Activated naive CD4-positive, alpha-beta T cell treated with anti-CD3 and anti-CD28 coated beads, Interleukin-2, amount 10 ng/mL, durations not matched to agents 7 days and 5 days (primary cell): ENCODE measurements at regions not wholly inside any gene's neighbourhood (a gene's known extent, or its start where the extent isn't known, plus 50 kb on each side); places are given as distances from the start of the nearest gene placed in this dataset.
"Not testable (repeated sequence)": the region's sequence is repeated elsewhere in the genome, so short reads cannot be mapped to it uniquely, and the experiment has no call there.

Source experiments
- CTCF ChIA-PET: fragments of 350-600 bp; sonication (Branson Sonifier 250); formaldehyde crosslinking; loops from one replicate; lab custom pipeline; 2021; ENCODE audit warnings: antibody characterized with exemption; lab: Charles Lee
- DNase-seq: peaks from one replicate; pipeline ENCODE4 v3.0.0-alpha.2; 2020
- H3K27ac Mint-ChIP-seq: one replicate; pipeline ENCODE4 v1.8.0; 2021; ENCODE audit warnings: mild to moderate bottlenecking, moderate library complexity, mixed read lengths
- H3K27me3 Mint-ChIP-seq: one replicate; pipeline ENCODE4 v1.8.0; 2021; ENCODE audit warnings: mild to moderate bottlenecking, mixed read lengths
- H3K36me3 Mint-ChIP-seq: one replicate; pipeline ENCODE4 v1.8.0; 2021; ENCODE audit warnings: mixed read lengths
- H3K4me1 Mint-ChIP-seq: one replicate; pipeline ENCODE4 v1.8.0; 2021; ENCODE audit warnings: mixed read lengths
- H3K4me3 Mint-ChIP-seq: one replicate; pipeline ENCODE4 v1.8.0; 2021; ENCODE audit warnings: mild to moderate bottlenecking, moderate library complexity, mixed read lengths
- H3K9me3 Mint-ChIP-seq: one replicate; pipeline ENCODE4 v1.8.0; 2021; ENCODE audit warnings: mixed read lengths

- H3K4me3 Mint-ChIP-seq, H3K9me3 Mint-ChIP-seq, H3K4me1 Mint-ChIP-seq, H3K27me3 Mint-ChIP-seq, CTCF ChIA-PET, H3K36me3 Mint-ChIP-seq, DNase-seq, H3K27ac Mint-ChIP-seq: not testable (repeated sequence)
These were observed 248.0 kb downstream of the NDUFS4 start for GRCh38 chr5:53808392-53808791.

- H3K36me3 Mint-ChIP-seq: no peaks in the 10 kb centered on the region
- no peaks in the 10 kb centered on the region for H3K4me1 Mint-ChIP-seq
- no peak overlapping the region for H3K27ac Mint-ChIP-seq
- no peak for DNase-seq
- H3K9me3 Mint-ChIP-seq: no peaks in the 10 kb centered on the region
- no peak overlapping the region for H3K4me3 Mint-ChIP-seq
- CTCF ChIA-PET: no interaction called here
- H3K27me3 Mint-ChIP-seq: no peaks in the 10 kb centered on the region
These were observed 254.4 kb downstream of the NDUFS4 start for GRCh38 chr5:53814819-53815218.

- Mint-ChIP-seq H3K27ac (no peak overlapping the region), H3K36me3 (no peaks in the 10 kb centered on the region), H3K27me3 (no peaks in the 10 kb centered on the region), H3K9me3 (no peaks in the 10 kb centered on the region), H3K4me3 (no peak overlapping the region), H3K4me1 (no peaks in the 10 kb centered on the region)
- CTCF ChIA-PET: no interaction called here
- DNase-seq: no peak
These were observed 255.0 kb downstream of the NDUFS4 start for GRCh38 chr5:53815471-53815870.

DNA sequence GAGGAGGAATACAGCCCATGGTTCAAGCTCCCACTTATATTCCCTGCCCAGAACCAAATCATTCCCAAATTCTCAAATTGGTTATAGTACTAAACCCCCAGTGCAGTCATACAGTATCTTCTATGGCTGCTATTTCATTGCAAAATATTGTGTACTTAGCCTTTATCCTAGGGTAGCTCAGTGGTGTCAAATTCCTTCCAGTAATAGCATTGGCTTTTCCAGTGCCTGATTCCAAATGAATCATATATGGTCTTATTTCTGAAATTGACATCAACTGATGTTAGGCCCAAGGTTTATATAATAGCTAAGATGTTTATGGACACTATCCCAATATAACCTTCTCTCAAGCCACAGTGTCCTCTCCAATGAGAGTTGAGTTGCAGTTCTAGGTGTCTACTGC lies 256.7 kb downstream of the NDUFS4 start:
- Mint-ChIP-seq H3K27ac (no peak overlapping the region), H3K4me1 (no peaks in the 10 kb centered on the region), H3K27me3 (no peaks in the 10 kb centered on the region), H3K4me3 (no peak overlapping the region), H3K9me3 (no peaks in the 10 kb centered on the region), H3K36me3 (no peaks in the 10 kb centered on the region)
- no peak for DNase-seq
- CTCF ChIA-PET: no interaction called here

DNA sequence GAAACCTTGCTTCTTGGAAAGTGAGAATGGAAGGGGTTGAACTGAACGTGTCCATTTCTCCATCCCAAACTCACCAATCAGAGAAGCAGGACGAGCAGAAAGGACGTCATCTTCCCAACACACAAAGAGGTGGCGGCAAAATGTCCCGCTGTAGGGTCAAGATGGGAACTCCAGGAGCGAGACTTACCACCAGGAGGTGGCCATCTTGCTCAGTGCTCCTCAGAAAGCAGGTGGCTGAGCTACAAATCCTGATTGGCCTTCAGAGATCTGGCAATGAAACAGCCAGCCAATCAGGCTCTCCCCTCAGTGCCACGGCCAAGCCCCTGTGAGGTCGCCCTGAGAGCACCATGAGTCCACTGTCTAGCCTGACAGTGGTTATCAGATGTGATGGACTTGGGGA lies 259.0 kb downstream of the NDUFS4 start:
- Mint-ChIP-seq H3K27me3 (no peaks in the 10 kb centered on the region), H3K27ac (no peak overlapping the region), H3K4me3 (no peak overlapping the region), H3K9me3 (no peaks in the 10 kb centered on the region), H3K36me3 (no peaks in the 10 kb centered on the region), H3K4me1 (no peaks in the 10 kb centered on the region)
- DNase-seq: no peak
- CTCF ChIA-PET: no interaction called here

DNA sequence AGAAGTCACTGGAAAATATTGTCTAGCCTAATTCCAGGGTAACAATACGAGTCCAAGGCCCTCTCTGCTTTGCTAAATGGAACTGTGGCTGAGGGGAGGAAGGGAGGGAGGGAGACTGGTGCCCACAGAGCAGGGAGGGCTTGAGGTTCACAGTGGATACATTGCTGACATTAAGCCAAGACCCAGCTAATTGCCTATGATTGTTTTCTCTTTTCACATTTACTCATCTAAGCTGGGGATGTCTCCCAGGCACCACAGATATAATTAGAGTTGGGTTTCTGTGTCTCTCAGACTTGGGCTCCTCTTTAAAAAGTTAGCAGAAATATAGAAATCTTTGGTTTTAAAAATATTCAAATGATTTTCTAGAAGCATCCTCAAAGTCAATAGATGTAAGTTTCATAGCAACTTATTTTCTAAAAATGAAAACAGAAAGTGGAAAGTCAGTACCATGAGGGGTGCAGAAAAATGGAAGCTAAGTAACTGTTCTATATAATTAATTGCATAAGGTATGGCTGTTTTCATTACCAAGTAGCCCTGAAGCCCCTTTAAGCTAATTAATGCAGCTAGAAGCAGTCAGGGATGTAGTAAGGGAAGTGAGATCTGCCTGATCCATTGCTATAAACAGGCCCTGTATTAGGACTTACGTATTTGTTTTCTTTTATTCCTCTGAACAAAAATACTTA lies 259.8 kb downstream of the NDUFS4 start:
- H3K36me3 Mint-ChIP-seq: no peaks in the 10 kb centered on the region
- H3K27ac Mint-ChIP-seq: no peak overlapping the region
- CTCF ChIA-PET: no interaction called here
- DNase-seq: no peak
- H3K4me1 Mint-ChIP-seq: no peaks in the 10 kb centered on the region
- H3K27me3 Mint-ChIP-seq: peaks cover 5% of the 10 kb centered on the region
- H3K9me3 Mint-ChIP-seq: no peaks in the 10 kb centered on the region
- H3K4me3 Mint-ChIP-seq: no peak overlapping the region

GRCh38 chr5:53820802-53821171 lies 260.3 kb downstream of the NDUFS4 start:
- no peak for DNase-seq
- CTCF ChIA-PET: no interaction called here
- Mint-ChIP-seq H3K4me1 (no peaks in the 10 kb centered on the region), H3K27ac (no peak overlapping the region), H3K27me3 (peaks cover 5% of the 10 kb centered on the region), H3K9me3 (no peaks in the 10 kb centered on the region), H3K4me3 (no peak overlapping the region), H3K36me3 (no peaks in the 10 kb centered on the region)

DNA sequence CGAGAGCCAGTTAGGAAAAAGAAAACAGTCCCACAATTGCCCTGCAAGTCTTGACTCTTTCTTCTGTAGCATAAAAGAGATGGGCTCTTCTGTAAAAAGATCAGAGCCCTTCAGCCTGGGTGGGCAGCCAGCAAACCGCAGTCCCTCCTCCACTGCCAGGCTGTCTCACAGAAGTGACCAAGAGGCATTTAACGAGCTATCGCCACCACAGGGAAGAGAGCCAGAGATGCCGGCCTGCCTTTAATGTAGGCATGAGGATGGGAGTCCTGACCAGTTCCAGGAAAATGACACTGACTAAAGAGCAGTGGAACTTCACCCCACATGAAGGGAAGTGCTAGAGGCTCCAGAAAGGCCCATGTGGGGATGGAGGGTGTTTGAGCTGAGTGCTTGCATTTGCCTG lies 264.6 kb downstream of the NDUFS4 start:
- Mint-ChIP-seq H3K4me1 (no peaks in the 10 kb centered on the region), H3K4me3 (no peak overlapping the region), H3K9me3 (no peaks in the 10 kb centered on the region), H3K27ac (no peak overlapping the region), H3K27me3 (peaks cover 5% of the 10 kb centered on the region), H3K36me3 (no peaks in the 10 kb centered on the region)
- no peak for DNase-seq
- CTCF ChIA-PET: no interaction called here

- Mint-ChIP-seq H3K27ac (no peak overlapping the region), H3K4me1 (no peaks in the 10 kb centered on the region), H3K4me3 (no peak overlapping the region), H3K9me3 (no peaks in the 10 kb centered on the region), H3K36me3 (no peaks in the 10 kb centered on the region), H3K27me3 (peaks cover 5% of the 10 kb centered on the region)
- no peak for DNase-seq
- CTCF ChIA-PET: no interaction called here
These were observed 265.5 kb downstream of the NDUFS4 start for GRCh38 chr5:53825926-53826325.

DNA sequence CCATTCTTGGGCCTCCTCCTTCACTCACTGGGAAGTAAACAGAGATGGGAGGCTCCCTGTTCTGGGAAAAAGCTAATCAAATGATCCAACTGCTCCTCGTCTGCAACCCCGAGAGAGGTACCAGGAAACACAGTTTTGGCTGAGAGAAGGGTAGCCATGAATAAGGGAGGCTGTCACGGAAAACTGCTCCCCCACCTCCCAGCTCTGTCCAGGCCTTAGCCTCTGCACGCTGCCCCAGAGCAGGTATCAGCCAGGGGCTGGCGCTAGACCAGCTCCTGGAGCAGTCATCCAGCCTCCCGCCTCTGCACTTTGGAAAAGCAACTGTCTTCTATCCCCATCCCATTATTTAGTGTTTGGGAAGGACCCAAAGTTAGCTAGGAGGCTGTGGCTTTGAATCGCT lies 266.1 kb downstream of the NDUFS4 start:
- no peak for DNase-seq
- peaks cover 5% of the 10 kb centered on the region for H3K27me3 Mint-ChIP-seq
- H3K27ac Mint-ChIP-seq: no peak overlapping the region
- peaks cover 2% of the 10 kb centered on the region for H3K9me3 Mint-ChIP-seq
- CTCF ChIA-PET: no interaction called here
- H3K4me1 Mint-ChIP-seq: no peaks in the 10 kb centered on the region
- no peak overlapping the region for H3K4me3 Mint-ChIP-seq
- H3K36me3 Mint-ChIP-seq: no peaks in the 10 kb centered on the region

GRCh38 chr5:53827211-53827651 lies 266.8 kb downstream of the NDUFS4 start:
- Mint-ChIP-seq H3K36me3 (no peaks in the 10 kb centered on the region), H3K27me3 (peaks cover 5% of the 10 kb centered on the region), H3K27ac (no peak overlapping the region), H3K4me1 (no peaks in the 10 kb centered on the region), H3K4me3 (no peak overlapping the region), H3K9me3 (peaks cover 2% of the 10 kb centered on the region)
- no peak for DNase-seq
- CTCF ChIA-PET: no interaction called here

GRCh38 chr5:53831496-53831895 lies 271.1 kb downstream of the NDUFS4 start:
- no peaks in the 10 kb centered on the region for H3K4me1 Mint-ChIP-seq
- H3K27ac Mint-ChIP-seq: no peak overlapping the region
- CTCF ChIA-PET: no interaction called here
- DNase-seq: no peak
- H3K4me3 Mint-ChIP-seq: no peak overlapping the region
- peaks cover 4% of the 10 kb centered on the region for H3K9me3 Mint-ChIP-seq
- no peaks in the 10 kb centered on the region for H3K27me3 Mint-ChIP-seq
- no peaks in the 10 kb centered on the region for H3K36me3 Mint-ChIP-seq
